ENCODE measurements at regions not wholly inside any gene's neighbourhood (a gene's known extent, or its start where the extent isn't known, plus 50 kb on each side); places are given as distances from the start of the nearest gene placed in this dataset.

DNA sequence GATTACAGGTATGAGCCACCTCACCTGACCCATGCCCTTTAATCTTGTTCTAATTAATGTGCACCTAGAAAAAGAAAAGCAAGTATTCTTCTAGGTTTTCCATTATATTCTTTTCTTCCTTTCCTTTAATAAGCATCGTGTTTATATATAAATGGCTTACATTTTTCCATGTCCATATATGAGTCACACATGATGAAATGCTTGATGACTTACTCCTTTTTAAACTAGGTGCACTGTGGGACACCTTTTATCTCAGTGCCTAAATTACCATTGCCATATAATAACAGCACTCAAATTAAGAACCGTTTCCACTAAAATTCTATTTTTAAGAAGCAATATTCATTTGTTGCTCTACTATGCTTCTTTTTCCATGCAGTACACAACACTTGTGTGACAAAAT, 363.3 kb downstream of the LIG4 start:
- TF ChIP-seq ZFP30 (CRISPR knock-in tag; IDR thresholded peaks at IDR 0.05) (no peak), PPARA (CRISPR knock-in tag; IDR thresholded peaks at IDR 0.05; ENCODE audit: borderline replicate concordance) (no peak), ZFP3 (CRISPR knock-in tag; IDR thresholded peaks at IDR 0.05) (no peak), CSDC2 (CRISPR knock-in tag; IDR thresholded peaks at IDR 0.05) (no peak)
- TF ChIP-seq, protein P1, sequence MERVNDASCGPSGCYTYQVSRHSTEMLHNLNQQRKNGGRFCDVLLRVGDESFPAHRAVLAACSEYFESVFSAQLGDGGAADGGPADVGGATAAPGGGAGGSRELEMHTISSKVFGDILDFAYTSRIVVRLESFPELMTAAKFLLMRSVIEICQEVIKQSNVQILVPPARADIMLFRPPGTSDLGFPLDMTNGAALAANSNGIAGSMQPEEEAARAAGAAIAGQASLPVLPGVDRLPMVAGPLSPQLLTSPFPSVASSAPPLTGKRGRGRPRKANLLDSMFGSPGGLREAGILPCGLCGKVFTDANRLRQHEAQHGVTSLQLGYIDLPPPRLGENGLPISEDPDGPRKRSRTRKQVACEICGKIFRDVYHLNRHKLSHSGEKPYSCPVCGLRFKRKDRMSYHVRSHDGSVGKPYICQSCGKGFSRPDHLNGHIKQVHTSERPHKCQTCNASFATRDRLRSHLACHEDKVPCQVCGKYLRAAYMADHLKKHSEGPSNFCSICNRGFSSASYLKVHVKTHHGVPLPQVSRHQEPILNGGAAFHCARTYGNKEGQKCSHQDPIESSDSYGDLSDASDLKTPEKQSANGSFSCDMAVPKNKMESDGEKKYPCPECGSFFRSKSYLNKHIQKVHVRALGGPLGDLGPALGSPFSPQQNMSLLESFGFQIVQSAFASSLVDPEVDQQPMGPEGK (CRISPR knock-in tag; IDR thresholded peaks at IDR 0.05; ENCODE audit: borderline replicate concordance): no peak
- TF ChIP-seq, protein P2, sequence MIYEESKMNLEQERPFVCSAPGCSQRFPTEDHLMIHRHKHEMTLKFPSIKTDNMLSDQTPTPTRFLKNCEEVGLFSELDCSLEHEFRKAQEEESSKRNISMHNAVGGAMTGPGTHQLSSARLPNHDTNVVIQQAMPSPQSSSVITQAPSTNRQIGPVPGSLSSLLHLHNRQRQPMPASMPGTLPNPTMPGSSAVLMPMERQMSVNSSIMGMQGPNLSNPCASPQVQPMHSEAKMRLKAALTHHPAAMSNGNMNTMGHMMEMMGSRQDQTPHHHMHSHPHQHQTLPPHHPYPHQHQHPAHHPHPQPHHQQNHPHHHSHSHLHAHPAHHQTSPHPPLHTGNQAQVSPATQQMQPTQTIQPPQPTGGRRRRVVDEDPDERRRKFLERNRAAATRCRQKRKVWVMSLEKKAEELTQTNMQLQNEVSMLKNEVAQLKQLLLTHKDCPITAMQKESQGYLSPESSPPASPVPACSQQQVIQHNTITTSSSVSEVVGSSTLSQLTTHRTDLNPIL (CRISPR knock-in tag; IDR thresholded peaks at IDR 0.05; ENCODE audit: low read depth): no peak
- TF ChIP-seq, protein P3, sequence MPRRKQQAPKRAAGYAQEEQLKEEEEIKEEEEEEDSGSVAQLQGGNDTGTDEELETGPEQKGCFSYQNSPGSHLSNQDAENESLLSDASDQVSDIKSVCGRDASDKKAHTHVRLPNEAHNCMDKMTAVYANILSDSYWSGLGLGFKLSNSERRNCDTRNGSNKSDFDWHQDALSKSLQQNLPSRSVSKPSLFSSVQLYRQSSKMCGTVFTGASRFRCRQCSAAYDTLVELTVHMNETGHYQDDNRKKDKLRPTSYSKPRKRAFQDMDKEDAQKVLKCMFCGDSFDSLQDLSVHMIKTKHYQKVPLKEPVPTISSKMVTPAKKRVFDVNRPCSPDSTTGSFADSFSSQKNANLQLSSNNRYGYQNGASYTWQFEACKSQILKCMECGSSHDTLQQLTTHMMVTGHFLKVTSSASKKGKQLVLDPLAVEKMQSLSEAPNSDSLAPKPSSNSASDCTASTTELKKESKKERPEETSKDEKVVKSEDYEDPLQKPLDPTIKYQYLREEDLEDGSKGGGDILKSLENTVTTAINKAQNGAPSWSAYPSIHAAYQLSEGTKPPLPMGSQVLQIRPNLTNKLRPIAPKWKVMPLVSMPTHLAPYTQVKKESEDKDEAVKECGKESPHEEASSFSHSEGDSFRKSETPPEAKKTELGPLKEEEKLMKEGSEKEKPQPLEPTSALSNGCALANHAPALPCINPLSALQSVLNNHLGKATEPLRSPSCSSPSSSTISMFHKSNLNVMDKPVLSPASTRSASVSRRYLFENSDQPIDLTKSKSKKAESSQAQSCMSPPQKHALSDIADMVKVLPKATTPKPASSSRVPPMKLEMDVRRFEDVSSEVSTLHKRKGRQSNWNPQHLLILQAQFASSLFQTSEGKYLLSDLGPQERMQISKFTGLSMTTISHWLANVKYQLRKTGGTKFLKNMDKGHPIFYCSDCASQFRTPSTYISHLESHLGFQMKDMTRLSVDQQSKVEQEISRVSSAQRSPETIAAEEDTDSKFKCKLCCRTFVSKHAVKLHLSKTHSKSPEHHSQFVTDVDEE (CRISPR knock-in tag; IDR thresholded peaks at IDR 0.05): no peak
